Panc1 (cell line): ENCODE measurements at regions not wholly inside any gene's neighbourhood (a gene's known extent, or its start where the extent isn't known, plus 50 kb on each side); places are given as distances from the start of the nearest gene placed in this dataset.

Source experiments
- ATAC-seq: fragments of 200-7000 bp; cut with Tn5 transposase; 2 replicates; pipeline ENCODE4 v1.9.1; 2020; ENCODE audit warnings: mild to moderate bottlenecking, moderate library complexity
- BruUV-seq: library from RNA; stranded (reverse); fragments of 400-500 nt; replicated peaks from 2 replicates; lab custom pipeline; 2021; lab: Mats Ljungman, UMichigan
- CTCF ChIA-PET: fragments of 300-600 bp; sonication (Branson Sonifier 250); formaldehyde crosslinking; loops from one replicate; lab custom pipeline; 2022; ENCODE audit warnings: antibody characterized with exemption; lab: Charles Lee
- POLR2A ChIA-PET: fragments of 300-600 bp; sonication (Branson Sonifier 250); formaldehyde crosslinking; loops from one replicate; lab custom pipeline; 2022; ENCODE audit warnings: antibody characterized with exemption; lab: Charles Lee
- DNase-seq: peaks from one replicate; pipeline ENCODE4 v3.0.0-alpha.2; 2010; ENCODE audit warnings: low read depth, low spot score
- H3K27ac ChIP-seq: 2 replicates; pipeline ENCODE4 v1.5.1; 2011; ENCODE audit warnings: mild to moderate bottlenecking, low read length, inconsistent platforms
- H3K27me3 ChIP-seq: fragments of 200-500 bp; sonication (Bioruptor generic); 2 replicates; pipeline ENCODE4 v1.6.0; 2014; ENCODE audit warnings: low read length, inconsistent platforms; ENCODE audit not compliant: control insufficient read depth, insufficient read depth
- H3K36me3 ChIP-seq: fragments of 200-500 bp; sonication (Bioruptor generic); 2 replicates; pipeline ENCODE4 v1.5.1; 2014; ENCODE audit warnings: inconsistent platforms, mild to moderate bottlenecking, low read length, moderate library complexity; ENCODE audit not compliant: control insufficient read depth, insufficient read depth
- H3K4me1 ChIP-seq: 2 replicates; pipeline ENCODE4 v1.5.1; 2011; ENCODE audit warnings: inconsistent platforms, mild to moderate bottlenecking, low read length, moderate library complexity; ENCODE audit not compliant: control insufficient read depth, insufficient read depth
- H3K4me3 ChIP-seq, 2 experiments: 2 replicates each; pipeline ENCODE4 v1.5.1; 2011 to 2012; ENCODE audit warnings: low read depth in 2 of 2, low read length in 2 of 2, mild to moderate bottlenecking in 2 of 2, inconsistent platforms in 1 of 2, moderate library complexity in 1 of 2
- H3K9me3 ChIP-seq: fragments of 200-500 bp; sonication (Bioruptor generic); 2 replicates; pipeline ENCODE4 v1.5.1; 2014; ENCODE audit warnings: low read depth, mild to moderate bottlenecking, inconsistent platforms, low read length, moderate library complexity; ENCODE audit not compliant: control insufficient read depth, insufficient read depth
- POLR2AphosphoS5 ChIP-seq: IDR thresholded peaks from 2 replicates; pipeline ENCODE4 v1.6.1; 2012; ENCODE audit warnings: mild to moderate bottlenecking, low read depth, low read length, moderate library complexity
- SIN3A ChIP-seq: IDR thresholded peaks from 2 replicates; pipeline ENCODE4 v1.6.1; 2012; ENCODE audit warnings: low read depth, mild to moderate bottlenecking, low read length, moderate library complexity, borderline replicate concordance; ENCODE audit not compliant: insufficient read depth
- TCF7L2 ChIP-seq: IDR thresholded peaks from 2 replicates; pipeline ENCODE4 v1.6.1; 2011; ENCODE audit warnings: mild to moderate bottlenecking, low read depth, low read length, inconsistent platforms
- in situ Hi-C: cut with HindIII; loops from 2 replicates; pipeline ENCODE4 v1.10.0; 2016; ENCODE audit warnings: low sequenced_read_pairs, low pct_unique_long_range_greater_than_20kb
- intact Hi-C: fragments of 100-400 bp; cut with micrococcal nuclease; formaldehyde crosslinking; loops from one replicate; pipeline ENCODE4 v1.10.0; 2022; ENCODE audit not compliant: unreplicated experiment
- TF ChIP-seq, protein P1 (sequence below): fragments of 450-650 bp; IDR thresholded peaks from 2 replicates; pipeline ENCODE4 v1.5.1; 2017; ENCODE audit warnings: mild to moderate bottlenecking
- TF ChIP-seq, protein P2 (sequence below), 2 experiments: IDR thresholded peaks; 2 replicates each; pipeline ENCODE4 v1.6.1; 2011 to 2012; ENCODE audit warnings: low read depth in 2 of 2, control low read depth in 1 of 2, low read length in 1 of 2, mild to moderate bottlenecking in 1 of 2, moderate library complexity in 1 of 2; ENCODE audit not compliant: insufficient read depth in 1 of 2

DNA sequence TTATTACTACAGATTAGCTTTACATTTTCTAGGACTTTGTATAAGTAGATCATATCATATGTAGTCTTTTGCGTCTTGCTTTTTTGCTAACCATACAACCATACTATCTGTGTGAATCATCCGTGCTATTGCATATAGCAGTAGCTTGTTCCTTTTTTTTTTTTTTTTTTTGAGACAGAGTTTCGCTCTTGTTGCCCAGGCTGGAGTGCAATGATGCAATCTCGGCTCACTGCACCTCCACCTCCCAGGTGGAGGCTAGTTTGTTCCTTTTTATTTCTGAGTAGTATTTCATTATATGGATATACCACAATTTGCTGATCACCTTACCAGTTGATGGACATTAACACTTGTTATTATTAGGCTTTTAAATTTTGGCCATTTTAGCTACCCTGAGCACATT lies 54.5 kb upstream of the TBL1XR1 start:
- ChIA-PET POLR2A (interaction anchor here (0.7 kb wide), 1 partner anchor 12 kb away, joined by 14 read pairs; no protein-coding TSS in a partner anchor), CTCF (no interaction called here)
- Histone ChIP-seq H3K4me1 (peaks cover 5% of the 10 kb centered on the region; the same call in 1 of the 2 replicates), H3K36me3 (no peaks in the 10 kb centered on the region), H3K27me3 (no peaks in the 10 kb centered on the region), H3K27ac (no peak overlapping the region), H3K9me3 (no peaks in the 10 kb centered on the region), H3K4me3 (no peak overlapping the region)
- intact Hi-C loops (no loop called here), in situ Hi-C loops (no loop called here)
- TF ChIP-seq SIN3A (no peak), POLR2AphosphoS5 (no peak), TCF7L2 (no peak)
- TF ChIP-seq, protein P1, sequence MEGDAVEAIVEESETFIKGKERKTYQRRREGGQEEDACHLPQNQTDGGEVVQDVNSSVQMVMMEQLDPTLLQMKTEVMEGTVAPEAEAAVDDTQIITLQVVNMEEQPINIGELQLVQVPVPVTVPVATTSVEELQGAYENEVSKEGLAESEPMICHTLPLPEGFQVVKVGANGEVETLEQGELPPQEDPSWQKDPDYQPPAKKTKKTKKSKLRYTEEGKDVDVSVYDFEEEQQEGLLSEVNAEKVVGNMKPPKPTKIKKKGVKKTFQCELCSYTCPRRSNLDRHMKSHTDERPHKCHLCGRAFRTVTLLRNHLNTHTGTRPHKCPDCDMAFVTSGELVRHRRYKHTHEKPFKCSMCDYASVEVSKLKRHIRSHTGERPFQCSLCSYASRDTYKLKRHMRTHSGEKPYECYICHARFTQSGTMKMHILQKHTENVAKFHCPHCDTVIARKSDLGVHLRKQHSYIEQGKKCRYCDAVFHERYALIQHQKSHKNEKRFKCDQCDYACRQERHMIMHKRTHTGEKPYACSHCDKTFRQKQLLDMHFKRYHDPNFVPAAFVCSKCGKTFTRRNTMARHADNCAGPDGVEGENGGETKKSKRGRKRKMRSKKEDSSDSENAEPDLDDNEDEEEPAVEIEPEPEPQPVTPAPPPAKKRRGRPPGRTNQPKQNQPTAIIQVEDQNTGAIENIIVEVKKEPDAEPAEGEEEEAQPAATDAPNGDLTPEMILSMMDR, result no peak
- no TSS peak for BruUV-seq
- DNase-seq, result no peak
- ATAC-seq, result no peak

- no peak overlapping the region for H3K4me3 ChIP-seq
- H3K9me3 ChIP-seq, result no peaks in the 10 kb centered on the region
- no TSS peak for BruUV-seq
- no peak for ATAC-seq
- no peak for DNase-seq
- no peak overlapping the region for H3K27ac ChIP-seq
- H3K36me3 ChIP-seq, result no peaks in the 10 kb centered on the region
- in situ Hi-C loops (no loop called here), intact Hi-C loops (no loop called here)
- TF ChIP-seq, protein P1, result no peak
- TF ChIP-seq TCF7L2 (no peak), SIN3A (no peak), POLR2AphosphoS5 (no peak)
- TF ChIP-seq, protein P2, sequence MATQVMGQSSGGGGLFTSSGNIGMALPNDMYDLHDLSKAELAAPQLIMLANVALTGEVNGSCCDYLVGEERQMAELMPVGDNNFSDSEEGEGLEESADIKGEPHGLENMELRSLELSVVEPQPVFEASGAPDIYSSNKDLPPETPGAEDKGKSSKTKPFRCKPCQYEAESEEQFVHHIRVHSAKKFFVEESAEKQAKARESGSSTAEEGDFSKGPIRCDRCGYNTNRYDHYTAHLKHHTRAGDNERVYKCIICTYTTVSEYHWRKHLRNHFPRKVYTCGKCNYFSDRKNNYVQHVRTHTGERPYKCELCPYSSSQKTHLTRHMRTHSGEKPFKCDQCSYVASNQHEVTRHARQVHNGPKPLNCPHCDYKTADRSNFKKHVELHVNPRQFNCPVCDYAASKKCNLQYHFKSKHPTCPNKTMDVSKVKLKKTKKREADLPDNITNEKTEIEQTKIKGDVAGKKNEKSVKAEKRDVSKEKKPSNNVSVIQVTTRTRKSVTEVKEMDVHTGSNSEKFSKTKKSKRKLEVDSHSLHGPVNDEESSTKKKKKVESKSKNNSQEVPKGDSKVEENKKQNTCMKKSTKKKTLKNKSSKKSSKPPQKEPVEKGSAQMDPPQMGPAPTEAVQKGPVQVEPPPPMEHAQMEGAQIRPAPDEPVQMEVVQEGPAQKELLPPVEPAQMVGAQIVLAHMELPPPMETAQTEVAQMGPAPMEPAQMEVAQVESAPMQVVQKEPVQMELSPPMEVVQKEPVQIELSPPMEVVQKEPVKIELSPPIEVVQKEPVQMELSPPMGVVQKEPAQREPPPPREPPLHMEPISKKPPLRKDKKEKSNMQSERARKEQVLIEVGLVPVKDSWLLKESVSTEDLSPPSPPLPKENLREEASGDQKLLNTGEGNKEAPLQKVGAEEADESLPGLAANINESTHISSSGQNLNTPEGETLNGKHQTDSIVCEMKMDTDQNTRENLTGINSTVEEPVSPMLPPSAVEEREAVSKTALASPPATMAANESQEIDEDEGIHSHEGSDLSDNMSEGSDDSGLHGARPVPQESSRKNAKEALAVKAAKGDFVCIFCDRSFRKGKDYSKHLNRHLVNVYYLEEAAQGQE (IDR thresholded peaks at IDR 0.05; ENCODE audit: insufficient read depth in 1 of 2, low read depth in 2 of 2, low read length in 1 of 2), result no peak
- POLR2A ChIA-PET, result interaction anchor here (0.5 to 0.6 kb wide), 2 partner anchors 189 to 216 kb away, joined by 3 to 5 read pairs; no protein-coding TSS in a partner anchor
- CTCF ChIA-PET, result no interaction called here
- H3K27me3 ChIP-seq, result no peaks in the 10 kb centered on the region
- peaks cover 5% of the 10 kb centered on the region; the same call in 1 of the 2 replicates for H3K4me1 ChIP-seq
Observed at GRCh38 chr3:177257006-177257405, 59.7 kb upstream of the TBL1XR1 start.
